ENCODE measurements at regions not wholly inside any gene's neighbourhood (a gene's known extent, or its start where the extent isn't known, plus 50 kb on each side); places are given as distances from the start of the nearest gene placed in this dataset.

- Histone ChIP-seq H3K4me3 (ENCODE audit: control insufficient read depth in 2 of 3, extremely low read depth in 1 of 3, insufficient read depth in 2 of 3, low read depth in 1 of 3, low read length in 3 of 3) (no peak overlapping the region), H2AFZ (ENCODE audit: control insufficient read depth, low read length) (no peak overlapping the region), H3K9ac (ENCODE audit: control insufficient read depth, extremely low read depth, insufficient read depth, low read length) (no peak overlapping the region), H3K9me3 (ENCODE audit: control insufficient read depth, low read depth, low read length) (no peaks in the 10 kb centered on the region), H3K27me3 (ENCODE audit: control insufficient read depth, extremely low read depth, insufficient read depth, low read length) (peaks cover 6% of the 10 kb centered on the region), H3K9me1 (ENCODE audit: control insufficient read depth, extremely low read depth, insufficient read depth, low read length) (no peaks in the 10 kb centered on the region), H3K27ac (ENCODE audit: control insufficient read depth, insufficient read depth, low read length) (no peak overlapping the region), H4K20me1 (ENCODE audit: control insufficient read depth, extremely low read depth, insufficient read depth, low read length) (no peaks in the 10 kb centered on the region), H3K79me2 (ENCODE audit: control insufficient read depth, insufficient read depth, low read length) (no peaks in the 10 kb centered on the region), H3K4me2 (ENCODE audit: control insufficient read depth, extremely low read depth, insufficient read depth, low read depth, low read length) (no peak overlapping the region), H3K36me3 (ENCODE audit: control insufficient read depth in 2 of 2, extremely low read depth in 1 of 2, insufficient read depth in 2 of 2, low read length in 2 of 2) (no peaks in the 10 kb centered on the region), H3K4me1 (ENCODE audit: control insufficient read depth, extremely low read depth, insufficient read depth, low read length) (no peaks in the 10 kb centered on the region)
- DNase-seq (ENCODE audit: low read depth, low spot score) (no peak), FAIRE-seq (no peak)
- TF ChIP-seq, protein P1, sequence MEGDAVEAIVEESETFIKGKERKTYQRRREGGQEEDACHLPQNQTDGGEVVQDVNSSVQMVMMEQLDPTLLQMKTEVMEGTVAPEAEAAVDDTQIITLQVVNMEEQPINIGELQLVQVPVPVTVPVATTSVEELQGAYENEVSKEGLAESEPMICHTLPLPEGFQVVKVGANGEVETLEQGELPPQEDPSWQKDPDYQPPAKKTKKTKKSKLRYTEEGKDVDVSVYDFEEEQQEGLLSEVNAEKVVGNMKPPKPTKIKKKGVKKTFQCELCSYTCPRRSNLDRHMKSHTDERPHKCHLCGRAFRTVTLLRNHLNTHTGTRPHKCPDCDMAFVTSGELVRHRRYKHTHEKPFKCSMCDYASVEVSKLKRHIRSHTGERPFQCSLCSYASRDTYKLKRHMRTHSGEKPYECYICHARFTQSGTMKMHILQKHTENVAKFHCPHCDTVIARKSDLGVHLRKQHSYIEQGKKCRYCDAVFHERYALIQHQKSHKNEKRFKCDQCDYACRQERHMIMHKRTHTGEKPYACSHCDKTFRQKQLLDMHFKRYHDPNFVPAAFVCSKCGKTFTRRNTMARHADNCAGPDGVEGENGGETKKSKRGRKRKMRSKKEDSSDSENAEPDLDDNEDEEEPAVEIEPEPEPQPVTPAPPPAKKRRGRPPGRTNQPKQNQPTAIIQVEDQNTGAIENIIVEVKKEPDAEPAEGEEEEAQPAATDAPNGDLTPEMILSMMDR (optimal IDR thresholded peaks at IDR 0.05 in 1 of 3, IDR thresholded peaks at IDR 0.05 in 1 of 3, conservative IDR thresholded peaks at IDR 0.05 in 1 of 3; ENCODE audit: extremely low read depth in 1 of 3, insufficient read depth in 2 of 3, low read length in 3 of 3), result no peak
- TF ChIP-seq EZH2 (IDR thresholded peaks at IDR 0.05; ENCODE audit: low read length), result no peak
- dilution Hi-C loops (cut with MboI; ENCODE audit: extremely low pct_ligation_motif_present, low sequenced_read_pairs), result no loop called here
These were observed 71.8 kb downstream of the GPR6 start for GRCh38 chr6:110049696-110050439.

All from keratinocyte (primary cell).